ENCODE measurements at regions not wholly inside any gene's neighbourhood (a gene's known extent, or its start where the extent isn't known, plus 50 kb on each side); places are given as distances from the start of the nearest gene placed in this dataset.

GRCh38 chr6:65938000-65938399 lies 231.0 kb upstream of the EYS start:
- H3K79me2 ChIP-seq: no peaks in the 10 kb centered on the region
- H3K4me1 ChIP-seq: no peaks in the 10 kb centered on the region
- no peak overlapping the region for H3K4me3 ChIP-seq (ENCODE audit: low read depth, low read length)
- TF ChIP-seq CTCF (IDR thresholded peaks at IDR 0.05): no peak
- no peak overlapping the region for H3K27ac ChIP-seq
- no peaks in the 10 kb centered on the region for H3K36me3 ChIP-seq (ENCODE audit: control insufficient read depth, insufficient read depth, low read length)
- no peaks in the 10 kb centered on the region for H3K27me3 ChIP-seq (ENCODE audit: control insufficient read depth, insufficient read depth, low read length)
- no peak overlapping the region for H3K9ac ChIP-seq
- no peak overlapping the region for H2AFZ ChIP-seq
- H3K4me2 ChIP-seq (ENCODE audit: low read length): no peak overlapping the region
- H3K9me3 ChIP-seq (ENCODE audit: control insufficient read depth, low read length): no peaks in the 10 kb centered on the region

- Histone ChIP-seq H3K4me3 (ENCODE audit: low read depth, low read length) (no peak overlapping the region), H3K9me3 (ENCODE audit: control insufficient read depth, low read length) (no peaks in the 10 kb centered on the region), H3K9ac (no peak overlapping the region), H3K4me1 (no peaks in the 10 kb centered on the region), H3K36me3 (ENCODE audit: control insufficient read depth, insufficient read depth, low read length) (no peaks in the 10 kb centered on the region), H3K27me3 (ENCODE audit: control insufficient read depth, insufficient read depth, low read length) (no peaks in the 10 kb centered on the region), H3K79me2 (no peaks in the 10 kb centered on the region), H3K4me2 (ENCODE audit: low read length) (no peak overlapping the region), H2AFZ (no peak overlapping the region), H3K27ac (no peak overlapping the region)
- no peak for TF ChIP-seq CTCF (IDR thresholded peaks at IDR 0.05)
Observed at GRCh38 chr6:65935412-65935811, 228.4 kb upstream of the EYS start.

GRCh38 chr6:65933390-65933789 lies 226.4 kb upstream of the EYS start:
- Histone ChIP-seq H2AFZ (no peak overlapping the region), H3K9ac (no peak overlapping the region), H3K79me2 (no peaks in the 10 kb centered on the region), H3K4me2 (ENCODE audit: low read length) (no peak overlapping the region), H3K4me1 (no peaks in the 10 kb centered on the region), H3K36me3 (ENCODE audit: control insufficient read depth, insufficient read depth, low read length) (no peaks in the 10 kb centered on the region), H3K9me3 (ENCODE audit: control insufficient read depth, low read length) (no peaks in the 10 kb centered on the region), H3K27me3 (ENCODE audit: control insufficient read depth, insufficient read depth, low read length) (no peaks in the 10 kb centered on the region), H3K4me3 (ENCODE audit: low read depth, low read length) (no peak overlapping the region), H3K27ac (no peak overlapping the region)
- TF ChIP-seq CTCF (IDR thresholded peaks at IDR 0.05): no peak

- Histone ChIP-seq H3K4me2 (ENCODE audit: low read length) (no peak overlapping the region), H3K9ac (no peak overlapping the region), H3K27ac (no peak overlapping the region), H2AFZ (no peak overlapping the region), H3K36me3 (ENCODE audit: control insufficient read depth, insufficient read depth, low read length) (no peaks in the 10 kb centered on the region), H3K27me3 (ENCODE audit: control insufficient read depth, insufficient read depth, low read length) (no peaks in the 10 kb centered on the region), H3K4me3 (ENCODE audit: low read depth, low read length) (no peak overlapping the region), H3K79me2 (no peaks in the 10 kb centered on the region), H3K9me3 (ENCODE audit: control insufficient read depth, low read length) (no peaks in the 10 kb centered on the region), H3K4me1 (no peaks in the 10 kb centered on the region)
- TF ChIP-seq CTCF (IDR thresholded peaks at IDR 0.05): no peak
Observed at GRCh38 chr6:65927141-65927540, 220.1 kb upstream of the EYS start.

- no peak for TF ChIP-seq CTCF (IDR thresholded peaks at IDR 0.05)
- Histone ChIP-seq H3K79me2 (no peaks in the 10 kb centered on the region), H3K27ac (no peak overlapping the region), H3K9me3 (ENCODE audit: control insufficient read depth, low read length) (no peaks in the 10 kb centered on the region), H3K9ac (no peak overlapping the region), H3K4me2 (ENCODE audit: low read length) (no peak overlapping the region), H3K36me3 (ENCODE audit: control insufficient read depth, insufficient read depth, low read length) (no peaks in the 10 kb centered on the region), H3K4me1 (no peaks in the 10 kb centered on the region), H3K27me3 (ENCODE audit: control insufficient read depth, insufficient read depth, low read length) (no peaks in the 10 kb centered on the region), H3K4me3 (ENCODE audit: low read depth, low read length) (no peak overlapping the region), H2AFZ (no peak overlapping the region)
Observed at GRCh38 chr6:65924411-65924810, 217.4 kb upstream of the EYS start.
